Astrocyte (in vitro differentiated cells and primary cell): ENCODE measurements at regions not wholly inside any gene's neighbourhood (a gene's known extent, or its start where the extent isn't known, plus 50 kb on each side); places are given as distances from the start of the nearest gene placed in this dataset.

ENCODE experiments used
- DNase-seq: peaks from one replicate; pipeline ENCODE4 v3.0.0-alpha.2; 2010; ENCODE audit warnings: low read depth
- FAIRE-seq: peaks from 2 replicates; lab custom pipeline; 2011; peaks lifted over from hg19 to GRCh38; lab: Jason Lieb, UNC
- H2AFZ ChIP-seq: 2 replicates; pipeline ENCODE4 v1.6.0; 2012; ENCODE audit warnings: low read depth, low read length, inconsistent platforms
- H3K27ac ChIP-seq: 2 replicates; pipeline ENCODE4 v1.5.1; 2011; ENCODE audit warnings: low read depth, low read length, inconsistent platforms
- H3K27me3 ChIP-seq: 2 replicates; pipeline ENCODE4 v1.6.0; 2011; ENCODE audit warnings: low read length, inconsistent platforms; ENCODE audit not compliant: insufficient read depth
- H3K36me3 ChIP-seq: 2 replicates; pipeline ENCODE4 v1.5.1; 2011; ENCODE audit warnings: low read length, inconsistent platforms; ENCODE audit not compliant: insufficient read depth
- H3K4me1 ChIP-seq: 2 replicates; pipeline ENCODE4 v1.5.1; 2011; ENCODE audit warnings: low read length, inconsistent platforms; ENCODE audit not compliant: insufficient read depth
- H3K4me2 ChIP-seq: 2 replicates; pipeline ENCODE4 v1.6.0; 2012; ENCODE audit warnings: low read length, inconsistent platforms
- H3K4me3 ChIP-seq: 2 replicates; pipeline ENCODE4 v1.5.1; 2011; ENCODE audit warnings: low read depth, mild to moderate bottlenecking, low read length, inconsistent platforms; ENCODE audit not compliant: insufficient read depth
- H3K79me2 ChIP-seq: 2 replicates; pipeline ENCODE4 v1.6.0; 2012; ENCODE audit warnings: mild to moderate bottlenecking, low read length, inconsistent platforms; ENCODE audit not compliant: insufficient read depth
- H3K9ac ChIP-seq: 2 replicates; pipeline ENCODE4 v1.6.0; 2012; ENCODE audit warnings: mild to moderate bottlenecking, low read length, inconsistent platforms
- H3K9me3 ChIP-seq: 2 replicates; pipeline ENCODE4 v1.5.1; 2012; ENCODE audit warnings: low read depth, mild to moderate bottlenecking, low read length, inconsistent platforms; ENCODE audit not compliant: insufficient read depth
- H4K20me1 ChIP-seq: 2 replicates; pipeline ENCODE4 v1.6.0; 2012; ENCODE audit warnings: low read length, inconsistent platforms; ENCODE audit not compliant: insufficient read depth
- H3K27ac Mint-ChIP-seq: one replicate; pipeline ENCODE4 v1.8.0; 2021; ENCODE audit warnings: mild to moderate bottlenecking, mixed read lengths; ENCODE audit not compliant: unreplicated experiment
- H3K27me3 Mint-ChIP-seq: one replicate; pipeline ENCODE4 v1.8.0; 2021; ENCODE audit warnings: low read depth, mixed read lengths; ENCODE audit not compliant: unreplicated experiment
- H3K36me3 Mint-ChIP-seq: one replicate; pipeline ENCODE4 v1.8.0; 2021; ENCODE audit warnings: low read depth, mixed read lengths; ENCODE audit not compliant: unreplicated experiment
- H3K4me1 Mint-ChIP-seq: one replicate; pipeline ENCODE4 v1.8.0; 2021; ENCODE audit warnings: low read depth, mixed read lengths; ENCODE audit not compliant: unreplicated experiment
- H3K4me3 Mint-ChIP-seq: one replicate; pipeline ENCODE4 v1.8.0; 2021; ENCODE audit warnings: mild to moderate bottlenecking, moderate library complexity, mixed read lengths; ENCODE audit not compliant: unreplicated experiment
- H3K9me3 Mint-ChIP-seq: one replicate; pipeline ENCODE4 v1.8.0; 2021; ENCODE audit warnings: mild to moderate bottlenecking, mixed read lengths; ENCODE audit not compliant: unreplicated experiment
- EZH2 ChIP-seq: IDR thresholded peaks from 2 replicates; pipeline ENCODE4 v1.6.1; 2012; ENCODE audit warnings: mild to moderate bottlenecking, low read length, inconsistent platforms; ENCODE audit not compliant: insufficient read depth
- TF ChIP-seq, protein P1 (sequence below): IDR thresholded peaks from 2 replicates; pipeline ENCODE4 v1.5.1; 2011; ENCODE audit warnings: low read depth, mild to moderate bottlenecking, inconsistent platforms, low read length, moderate library complexity; ENCODE audit not compliant: insufficient read depth

DNA sequence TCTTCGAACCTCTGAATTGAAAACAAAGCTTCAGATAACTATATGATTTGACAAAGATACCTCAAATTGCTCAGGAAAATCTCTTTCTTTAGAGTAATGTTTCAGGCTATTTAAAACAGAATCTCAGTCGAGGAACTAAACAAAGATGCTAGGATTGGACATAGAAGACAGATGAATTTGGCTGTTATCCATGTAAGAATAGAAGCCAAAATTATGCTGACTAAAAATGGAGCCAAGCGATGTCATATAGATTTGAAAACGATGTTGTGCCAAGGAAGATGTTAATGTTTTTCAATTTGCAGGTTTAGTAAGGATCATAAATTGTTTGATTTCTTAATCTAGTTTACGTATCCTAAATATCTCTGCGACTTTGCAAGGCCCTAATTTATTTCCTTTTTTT is 295.9 kb downstream of the FOXG1 start:
- Mint-ChIP-seq H3K36me3 (no peaks in the 10 kb centered on the region), H3K4me1 (no peaks in the 10 kb centered on the region), H3K4me3 (no peak overlapping the region), H3K9me3 (no peaks in the 10 kb centered on the region), H3K27ac (no peak overlapping the region), H3K27me3 (no peaks in the 10 kb centered on the region)
- DNase-seq (no peak), FAIRE-seq (no peak)
- Histone ChIP-seq H3K27ac (no peak overlapping the region), H4K20me1 (no peaks in the 10 kb centered on the region), H3K9ac (no peak overlapping the region), H3K4me1 (no peaks in the 10 kb centered on the region), H3K79me2 (no peaks in the 10 kb centered on the region), H2AFZ (no peak overlapping the region), H3K27me3 (no peaks in the 10 kb centered on the region), H3K4me2 (no peak overlapping the region), H3K4me3 (no peak overlapping the region), H3K36me3 (no peaks in the 10 kb centered on the region), H3K9me3 (peaks cover 3% of the 10 kb centered on the region)
- no peak for TF ChIP-seq EZH2
- TF ChIP-seq, protein P1, sequence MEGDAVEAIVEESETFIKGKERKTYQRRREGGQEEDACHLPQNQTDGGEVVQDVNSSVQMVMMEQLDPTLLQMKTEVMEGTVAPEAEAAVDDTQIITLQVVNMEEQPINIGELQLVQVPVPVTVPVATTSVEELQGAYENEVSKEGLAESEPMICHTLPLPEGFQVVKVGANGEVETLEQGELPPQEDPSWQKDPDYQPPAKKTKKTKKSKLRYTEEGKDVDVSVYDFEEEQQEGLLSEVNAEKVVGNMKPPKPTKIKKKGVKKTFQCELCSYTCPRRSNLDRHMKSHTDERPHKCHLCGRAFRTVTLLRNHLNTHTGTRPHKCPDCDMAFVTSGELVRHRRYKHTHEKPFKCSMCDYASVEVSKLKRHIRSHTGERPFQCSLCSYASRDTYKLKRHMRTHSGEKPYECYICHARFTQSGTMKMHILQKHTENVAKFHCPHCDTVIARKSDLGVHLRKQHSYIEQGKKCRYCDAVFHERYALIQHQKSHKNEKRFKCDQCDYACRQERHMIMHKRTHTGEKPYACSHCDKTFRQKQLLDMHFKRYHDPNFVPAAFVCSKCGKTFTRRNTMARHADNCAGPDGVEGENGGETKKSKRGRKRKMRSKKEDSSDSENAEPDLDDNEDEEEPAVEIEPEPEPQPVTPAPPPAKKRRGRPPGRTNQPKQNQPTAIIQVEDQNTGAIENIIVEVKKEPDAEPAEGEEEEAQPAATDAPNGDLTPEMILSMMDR: no peak

DNA sequence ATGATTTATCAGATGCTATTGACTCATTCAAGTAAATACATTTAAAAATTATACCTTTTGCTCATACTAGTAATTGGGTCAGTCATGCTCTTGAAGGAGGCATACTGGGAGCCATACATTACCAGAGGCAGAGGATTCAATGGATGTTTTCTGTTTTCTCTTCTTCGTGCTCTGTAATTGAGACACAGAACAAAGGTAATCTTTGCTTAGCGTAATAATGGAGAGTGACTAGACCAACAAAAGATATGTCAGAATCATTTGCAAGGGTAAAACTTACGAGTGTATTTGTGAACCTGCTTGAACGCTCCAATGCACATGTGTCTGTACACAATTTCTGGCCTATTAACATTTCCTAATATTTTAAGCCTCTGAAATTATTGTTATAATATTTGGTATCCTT is 296.4 kb downstream of the FOXG1 start:
- H3K79me2 ChIP-seq: no peaks in the 10 kb centered on the region
- H3K9me3 ChIP-seq: peaks cover 3% of the 10 kb centered on the region
- no peaks in the 10 kb centered on the region for H3K27me3 ChIP-seq
- no peak overlapping the region for H3K27ac ChIP-seq
- no peaks in the 10 kb centered on the region for H3K9me3 Mint-ChIP-seq
- H3K4me3 ChIP-seq: no peak overlapping the region
- no peak overlapping the region for H3K4me3 Mint-ChIP-seq
- H3K4me2 ChIP-seq: no peak overlapping the region
- no peaks in the 10 kb centered on the region for H3K36me3 ChIP-seq
- no peaks in the 10 kb centered on the region for H4K20me1 ChIP-seq
- H3K36me3 Mint-ChIP-seq: no peaks in the 10 kb centered on the region
- H3K27ac Mint-ChIP-seq: no peak overlapping the region
- FAIRE-seq (no peak), DNase-seq (no peak)
- no peaks in the 10 kb centered on the region for H3K4me1 Mint-ChIP-seq
- H3K27me3 Mint-ChIP-seq: no peaks in the 10 kb centered on the region
- H3K9ac ChIP-seq: no peak overlapping the region
- H2AFZ ChIP-seq: no peak overlapping the region
- no peaks in the 10 kb centered on the region for H3K4me1 ChIP-seq
- TF ChIP-seq, protein P1: no peak
- no peak for TF ChIP-seq EZH2

DNA sequence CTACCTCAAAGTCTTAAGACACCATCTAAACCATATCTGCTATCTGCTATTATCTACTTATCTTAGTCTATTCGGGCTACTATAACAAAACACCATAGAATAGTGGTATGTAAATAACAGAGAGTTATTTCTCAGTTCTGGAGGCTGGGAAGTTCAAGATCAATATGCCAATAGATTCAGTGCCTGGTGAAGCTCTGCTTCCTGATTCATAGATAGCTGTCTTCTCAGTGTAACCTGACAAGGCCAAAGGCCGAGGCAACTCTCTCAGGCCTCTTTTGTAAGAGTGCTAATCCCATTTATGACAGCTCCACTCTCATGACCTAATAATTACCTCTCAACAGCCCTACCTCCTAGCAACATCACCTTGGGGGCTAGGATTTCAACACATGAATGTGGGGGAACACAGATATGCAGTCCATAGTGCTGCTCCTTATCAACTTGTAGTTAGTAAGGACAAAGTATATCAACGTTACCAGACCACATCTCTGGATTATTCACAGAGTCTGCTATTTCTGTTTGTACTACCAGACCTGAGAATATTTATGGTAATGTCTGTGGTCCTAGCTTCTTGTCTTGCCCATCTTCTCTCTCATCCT is 297.8 kb downstream of the FOXG1 start:
- no peaks in the 10 kb centered on the region for H3K36me3 ChIP-seq
- H3K27me3 ChIP-seq: no peaks in the 10 kb centered on the region
- no peak overlapping the region for H3K4me2 ChIP-seq
- no peaks in the 10 kb centered on the region for H4K20me1 ChIP-seq
- H3K36me3 Mint-ChIP-seq: no peaks in the 10 kb centered on the region
- no peaks in the 10 kb centered on the region for H3K27me3 Mint-ChIP-seq
- H3K9me3 ChIP-seq: peaks cover 3% of the 10 kb centered on the region
- H3K4me3 ChIP-seq: no peak overlapping the region
- DNase-seq: no peak
- H3K27ac Mint-ChIP-seq: no peak overlapping the region
- no peaks in the 10 kb centered on the region for H3K4me1 ChIP-seq
- H3K9me3 Mint-ChIP-seq: no peaks in the 10 kb centered on the region
- H3K4me1 Mint-ChIP-seq: no peaks in the 10 kb centered on the region
- H2AFZ ChIP-seq: no peak overlapping the region
- FAIRE-seq: no peak
- no peak overlapping the region for H3K27ac ChIP-seq
- no peak overlapping the region for H3K9ac ChIP-seq
- no peaks in the 10 kb centered on the region for H3K79me2 ChIP-seq
- no peak for TF ChIP-seq EZH2
- TF ChIP-seq, protein P1: no peak
- H3K4me3 Mint-ChIP-seq: no peak overlapping the region
